Large intestine (tissue), 3 donors: ENCODE measurements at regions not wholly inside any gene's neighbourhood (a gene's known extent, or its start where the extent isn't known, plus 50 kb on each side); places are given as distances from the start of the nearest gene placed in this dataset.
"Not testable (repeated sequence)": the region's sequence is repeated elsewhere in the genome, so short reads cannot be mapped to it uniquely, and the experiment has no call there.

ENCODE experiments used
- DNase-seq, 2 donors: peaks; one replicate each; pipeline versions ENCODE4 v3.0.0 to v3.0.0-alpha.2; 2013
- H3K27ac ChIP-seq: one replicate; pipeline ENCODE4 v1.5.1; 2013; ENCODE audit warnings: low read length
- H3K27me3 ChIP-seq: 2 replicates; pipeline ENCODE4 v1.6.1; 2013; ENCODE audit warnings: low read length; ENCODE audit not compliant: control insufficient read depth, insufficient read depth
- H3K36me3 ChIP-seq: 2 replicates; pipeline ENCODE4 v1.6.1; 2013; ENCODE audit warnings: low read length; ENCODE audit not compliant: control insufficient read depth, insufficient read depth
- H3K4me1 ChIP-seq: one replicate; pipeline ENCODE4 v1.6.1; 2013; ENCODE audit warnings: low read length; ENCODE audit not compliant: control insufficient read depth, insufficient read depth
- H3K4me3 ChIP-seq: one replicate; pipeline ENCODE4 v1.5.1; 2013; ENCODE audit warnings: low read length
- H3K9me3 ChIP-seq: one replicate; pipeline ENCODE4 v1.6.1; 2013; ENCODE audit warnings: mild to moderate bottlenecking, low read depth, low read length, moderate library complexity; ENCODE audit not compliant: control insufficient read depth
- WGBS: methylation state at CpG from one replicate; pipeline ENCODE4 v1.1.5; 2013; ENCODE audit warnings: low lambda C conversion rate; ENCODE audit not compliant: insufficient coverage; 5-methylcytosine and 5-hydroxymethylcytosine counted together

GRCh38 chr6:167683028-167683862 lies 143.5 kb upstream of the AFDN start:
- peaks cover 28% of the 10 kb centered on the region for H3K4me1 ChIP-seq
- no peaks in the 10 kb centered on the region for H3K36me3 ChIP-seq
- 20% methylated on average over 1 of the region's 19 CpGs for WGBS
- no peak overlapping the region for H3K4me3 ChIP-seq
- H3K9me3 ChIP-seq, result no peaks in the 10 kb centered on the region
- H3K27ac ChIP-seq, result peak overlapping the region; percentile 68
- DNase-seq, result peak; percentile 86 to 93
- H3K27me3 ChIP-seq, result peaks cover 3% of the 10 kb centered on the region

GRCh38 chr6:167684276-167685104 lies 142.2 kb upstream of the AFDN start:
- Histone ChIP-seq H3K27ac (no peak overlapping the region), H3K36me3 (no peaks in the 10 kb centered on the region), H3K4me1 (peaks cover 22% of the 10 kb centered on the region), H3K4me3 (no peak overlapping the region), H3K9me3 (no peaks in the 10 kb centered on the region), H3K27me3 (peaks cover 3% of the 10 kb centered on the region)
- DNase-seq, result peak in 1 of 2 donors; percentile 37
- WGBS, result no CpG with 5 or more reads among the region's 14 CpGs

GRCh38 chr6:167685654-167686053 lies 141.1 kb upstream of the AFDN start:
- no CpG with 5 or more reads among the region's 10 CpGs for WGBS
- no peak overlapping the region for H3K27ac ChIP-seq
- H3K4me1 ChIP-seq, result peaks cover 22% of the 10 kb centered on the region
- H3K4me3 ChIP-seq, result no peak overlapping the region
- H3K9me3 ChIP-seq, result no peaks in the 10 kb centered on the region
- H3K36me3 ChIP-seq, result no peaks in the 10 kb centered on the region
- peaks cover 3% of the 10 kb centered on the region for H3K27me3 ChIP-seq
- DNase-seq, result no peak

- H3K27ac ChIP-seq, result no peak overlapping the region
- no peaks in the 10 kb centered on the region for H3K9me3 ChIP-seq
- no peak overlapping the region for H3K4me3 ChIP-seq
- H3K36me3 ChIP-seq, result no peaks in the 10 kb centered on the region
- H3K4me1 ChIP-seq, result peaks cover 22% of the 10 kb centered on the region
- no peak for DNase-seq
- H3K27me3 ChIP-seq, result peaks cover 3% of the 10 kb centered on the region
- WGBS, result no CpG with 5 or more reads among the region's 7 CpGs
These were observed 140.4 kb upstream of the AFDN start for GRCh38 chr6:167686204-167686893.

GRCh38 chr6:167687116-167687725 lies 139.5 kb upstream of the AFDN start:
- peaks cover 3% of the 10 kb centered on the region for H3K27me3 ChIP-seq
- no peak for DNase-seq
- H3K36me3 ChIP-seq, result no peaks in the 10 kb centered on the region
- WGBS, result 75% methylated on average over 1 of the region's 18 CpGs
- no peak overlapping the region for H3K4me3 ChIP-seq
- no peak overlapping the region for H3K27ac ChIP-seq
- H3K9me3 ChIP-seq, result no peaks in the 10 kb centered on the region
- peaks cover 19% of the 10 kb centered on the region for H3K4me1 ChIP-seq

- H3K9me3 ChIP-seq, result no peaks in the 10 kb centered on the region
- DNase-seq, result no peak
- no CpG with 5 or more reads among the region's 6 CpGs for WGBS
- H3K4me1 ChIP-seq, result peaks cover 11% of the 10 kb centered on the region
- no peaks in the 10 kb centered on the region for H3K36me3 ChIP-seq
- H3K27me3 ChIP-seq, result peaks cover 3% of the 10 kb centered on the region
- H3K27ac ChIP-seq, result no peak overlapping the region
- no peak overlapping the region for H3K4me3 ChIP-seq
These were observed 138.6 kb upstream of the AFDN start for GRCh38 chr6:167688123-167688522.

- H3K4me1 ChIP-seq, result peaks cover 6% of the 10 kb centered on the region
- no peak overlapping the region for H3K27ac ChIP-seq
- H3K9me3 ChIP-seq, result no peaks in the 10 kb centered on the region
- H3K27me3 ChIP-seq, result peaks cover 3% of the 10 kb centered on the region
- H3K36me3 ChIP-seq, result no peaks in the 10 kb centered on the region
- H3K4me3 ChIP-seq, result no peak overlapping the region
- WGBS, result no CpG with 5 or more reads among the region's 5 CpGs
- DNase-seq, result no peak
These were observed 137.4 kb upstream of the AFDN start for GRCh38 chr6:167689278-167689677.

- no CpG with 5 or more reads among the region's 6 CpGs for WGBS
- no peaks in the 10 kb centered on the region for H3K36me3 ChIP-seq
- no peaks in the 10 kb centered on the region for H3K9me3 ChIP-seq
- H3K4me3 ChIP-seq, result no peak overlapping the region
- peaks cover 3% of the 10 kb centered on the region for H3K27me3 ChIP-seq
- DNase-seq, result no peak
- no peak overlapping the region for H3K27ac ChIP-seq
- H3K4me1 ChIP-seq, result peaks cover 3% of the 10 kb centered on the region
These were observed 137.0 kb upstream of the AFDN start for GRCh38 chr6:167689751-167690150.

- not testable (repeated sequence) for H3K4me1 ChIP-seq, DNase-seq, H3K36me3 ChIP-seq, H3K9me3 ChIP-seq, H3K27ac ChIP-seq, H3K27me3 ChIP-seq, H3K4me3 ChIP-seq
- 100% methylated on average over 2 of the region's 14 CpGs for WGBS
These were observed 136.4 kb upstream of the AFDN start for GRCh38 chr6:167690167-167690922.
